Breast epithelium (tissue), 3 donors: ENCODE measurements at regions not wholly inside any gene's neighbourhood (a gene's known extent, or its start where the extent isn't known, plus 50 kb on each side); places are given as distances from the start of the nearest gene placed in this dataset.

Experiments used
- CTCF ChIP-seq, 3 donors: fragments of 450-650 bp; IDR thresholded peaks; one replicate each; pipeline ENCODE4 v1.5.1; 2016 to 2017; ENCODE audit warnings: antibody characterized with exemption in 3 of 3, mild to moderate bottlenecking in 3 of 3, moderate library complexity in 3 of 3
- POLR2A ChIP-seq: fragments of 450-650 bp; IDR thresholded peaks from one replicate; pipeline ENCODE4 v1.6.1; 2016; ENCODE audit warnings: antibody characterized with exemption, mild to moderate bottlenecking, moderate library complexity
- POLR2AphosphoS5 ChIP-seq, 3 donors: sonication (generic); formaldehyde crosslinking; IDR thresholded peaks; one replicate each; pipeline ENCODE4 v1.6.1; 2017; ENCODE audit warnings: antibody characterized with exemption in 3 of 3

- TF ChIP-seq CTCF (IDR thresholded peaks at IDR 0.05) = no peak
- TF ChIP-seq POLR2A = no peak
- no peak for TF ChIP-seq POLR2AphosphoS5 (IDR thresholded peaks at IDR 0.05)
These were observed 309.7 kb downstream of the MYCN start for GRCh38 chr2:16250056-16250425.
